Upper lobe of left lung (tissue), 4 donors: ENCODE measurements at regions not wholly inside any gene's neighbourhood (a gene's known extent, or its start where the extent isn't known, plus 50 kb on each side); places are given as distances from the start of the nearest gene placed in this dataset.

Experiments used
- EP300 ChIP-seq, 4 donors: sonication (generic); formaldehyde crosslinking; IDR thresholded peaks; one replicate each; pipeline ENCODE4 v1.5.1; 2017; ENCODE audit warnings: antibody characterized with exemption in 4 of 4, control low read depth in 2 of 4
- POLR2A ChIP-seq, 4 donors: fragments of 450-650 bp; IDR thresholded peaks; one replicate each; pipeline ENCODE4 v1.5.1; 2016 to 2017; ENCODE audit warnings: antibody characterized with exemption in 4 of 4, mild to moderate bottlenecking in 2 of 4
- TF ChIP-seq, protein P1 (sequence below), 6 experiments: fragments of 450-650 bp in 4 of 6; fragments of 200-600 bp in 2 of 6; sonication (generic) in 2 of 6; IDR thresholded peaks; one replicate each; pipeline ENCODE4 v1.5.1; 2016 to 2019; ENCODE audit warnings: antibody characterized with exemption in 6 of 6

DNA sequence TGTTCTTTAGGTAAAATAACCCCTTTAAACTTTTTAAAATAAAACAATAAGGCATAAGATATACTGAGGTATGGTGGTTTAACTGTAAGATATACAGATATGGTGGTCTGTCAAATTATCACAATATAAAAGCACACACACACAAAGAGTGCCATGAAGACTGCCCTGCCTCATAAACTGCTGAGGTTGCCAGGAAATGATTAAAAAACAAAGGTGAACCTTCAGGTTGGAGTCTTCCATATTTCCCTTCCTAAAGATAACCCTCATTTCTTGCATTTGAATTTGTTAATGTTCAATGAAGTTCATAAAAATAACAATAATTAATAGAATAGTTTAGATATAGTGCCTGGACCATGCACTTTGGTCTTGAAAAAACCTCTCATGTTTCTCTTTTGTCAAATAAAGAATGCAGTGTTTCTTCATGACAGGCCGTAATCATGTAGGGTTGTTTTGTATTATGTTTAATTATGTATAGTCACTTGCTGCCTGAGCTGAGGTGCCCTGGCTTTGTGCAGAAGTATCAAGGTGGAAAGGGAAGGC is 123.6 kb upstream of the B3GALT2 start:
- TF ChIP-seq, protein P1, sequence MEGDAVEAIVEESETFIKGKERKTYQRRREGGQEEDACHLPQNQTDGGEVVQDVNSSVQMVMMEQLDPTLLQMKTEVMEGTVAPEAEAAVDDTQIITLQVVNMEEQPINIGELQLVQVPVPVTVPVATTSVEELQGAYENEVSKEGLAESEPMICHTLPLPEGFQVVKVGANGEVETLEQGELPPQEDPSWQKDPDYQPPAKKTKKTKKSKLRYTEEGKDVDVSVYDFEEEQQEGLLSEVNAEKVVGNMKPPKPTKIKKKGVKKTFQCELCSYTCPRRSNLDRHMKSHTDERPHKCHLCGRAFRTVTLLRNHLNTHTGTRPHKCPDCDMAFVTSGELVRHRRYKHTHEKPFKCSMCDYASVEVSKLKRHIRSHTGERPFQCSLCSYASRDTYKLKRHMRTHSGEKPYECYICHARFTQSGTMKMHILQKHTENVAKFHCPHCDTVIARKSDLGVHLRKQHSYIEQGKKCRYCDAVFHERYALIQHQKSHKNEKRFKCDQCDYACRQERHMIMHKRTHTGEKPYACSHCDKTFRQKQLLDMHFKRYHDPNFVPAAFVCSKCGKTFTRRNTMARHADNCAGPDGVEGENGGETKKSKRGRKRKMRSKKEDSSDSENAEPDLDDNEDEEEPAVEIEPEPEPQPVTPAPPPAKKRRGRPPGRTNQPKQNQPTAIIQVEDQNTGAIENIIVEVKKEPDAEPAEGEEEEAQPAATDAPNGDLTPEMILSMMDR (IDR thresholded peaks at IDR 0.05), result no peak
- TF ChIP-seq POLR2A (IDR thresholded peaks at IDR 0.05) (no peak), EP300 (IDR thresholded peaks at IDR 0.05) (no peak)
